WTC11 (cell line): ENCODE measurements at regions not wholly inside any gene's neighbourhood (a gene's known extent, or its start where the extent isn't known, plus 50 kb on each side); places are given as distances from the start of the nearest gene placed in this dataset.

Experiments used
- ATAC-seq: fragments of 200-7000 bp; cut with Tn5 transposase; 2 replicates; pipeline ENCODE4 v1.10.0; 2021; ENCODE audit warnings: mild to moderate bottlenecking, moderate library complexity
- CTCF ChIA-PET: fragments of 300-600 bp; sonication (Branson Sonifier 250); formaldehyde crosslinking; loops from one replicate; lab custom pipeline; 2021; ENCODE audit warnings: antibody characterized with exemption; lab: Charles Lee
- POLR2A ChIA-PET: fragments of 350-600 bp; sonication (Branson Sonifier 250); formaldehyde crosslinking; loops from one replicate; lab custom pipeline; 2021; ENCODE audit warnings: antibody characterized with exemption; lab: Charles Lee
- DNase-seq: peaks from one replicate; pipeline ENCODE4 v3.0.0; 2021; ENCODE audit warnings: low spot score
- H3K27ac Mint-ChIP-seq: 2 replicates; pipeline ENCODE4 v1.8.0; 2021; ENCODE audit warnings: mixed read lengths
- H3K27me3 Mint-ChIP-seq: 2 replicates; pipeline ENCODE4 v1.8.0; 2021; ENCODE audit warnings: low read depth, mild to moderate bottlenecking, moderate library complexity, mixed read lengths
- H3K36me3 Mint-ChIP-seq: 2 replicates; pipeline ENCODE4 v1.8.0; 2021; ENCODE audit warnings: mixed read lengths
- H3K4me1 Mint-ChIP-seq: 2 replicates; pipeline ENCODE4 v1.8.0; 2022; ENCODE audit warnings: mixed read lengths
- H3K4me3 Mint-ChIP-seq: 2 replicates; pipeline ENCODE4 v1.8.0; 2021; ENCODE audit warnings: mild to moderate bottlenecking, moderate library complexity, mixed read lengths
- H3K9me3 Mint-ChIP-seq: 2 replicates; pipeline ENCODE4 v1.8.0; 2021; ENCODE audit warnings: mixed read lengths
- CREM ChIP-seq: sonication (generic); formaldehyde crosslinking; IDR thresholded peaks from 2 replicates; pipeline ENCODE4 v1.8.1; 2022; ENCODE audit warnings: mild to moderate bottlenecking, missing genetic modification reagents, moderate library complexity
- ESRRA ChIP-seq: sonication (generic); formaldehyde crosslinking; IDR thresholded peaks from 2 replicates; pipeline ENCODE4 v1.8.1; 2022; ENCODE audit warnings: mild to moderate bottlenecking, missing genetic modification reagents, borderline replicate concordance
- ETV6 ChIP-seq: sonication (generic); formaldehyde crosslinking; IDR thresholded peaks from 2 replicates; pipeline ENCODE4 v1.8.1; 2022; ENCODE audit warnings: mild to moderate bottlenecking, missing genetic modification reagents
- KAT7 ChIP-seq: sonication (generic); formaldehyde crosslinking; IDR thresholded peaks from 2 replicates; pipeline ENCODE4 v1.8.1; 2023; ENCODE audit warnings: missing genetic modification reagents, mild to moderate bottlenecking, borderline replicate concordance
- RELA ChIP-seq: sonication (generic); formaldehyde crosslinking; IDR thresholded peaks from 2 replicates; pipeline ENCODE4 v1.8.1; 2022; ENCODE audit warnings: missing genetic modification reagents, mild to moderate bottlenecking, borderline replicate concordance
- TCF7 ChIP-seq: sonication (generic); formaldehyde crosslinking; IDR thresholded peaks from 2 replicates; pipeline ENCODE4 v1.8.0; 2022; ENCODE audit warnings: mild to moderate bottlenecking, low read depth, missing genetic modification reagents, moderate library complexity
- TEAD1 ChIP-seq: sonication (generic); formaldehyde crosslinking; IDR thresholded peaks from 2 replicates; pipeline ENCODE4 v1.8.0; 2022; ENCODE audit warnings: mild to moderate bottlenecking, missing genetic modification reagents
- ZNF121 ChIP-seq: sonication (generic); formaldehyde crosslinking; IDR thresholded peaks from 2 replicates; pipeline ENCODE4 v1.8.0; 2023; ENCODE audit warnings: missing genetic modification reagents
- ZNF263 ChIP-seq: sonication (generic); formaldehyde crosslinking; IDR thresholded peaks from 2 replicates; pipeline ENCODE4 v1.8.1; 2022; ENCODE audit warnings: low read depth, mild to moderate bottlenecking, moderate library complexity, missing genetic modification reagents
- ZNF671 ChIP-seq: fragments of 250-450 bp; sonication (Bioruptor Pico); IDR thresholded peaks from 2 replicates; pipeline ENCODE4 v1.8.0; 2021; ENCODE audit warnings: mild to moderate bottlenecking
- TF ChIP-seq, protein P1 (sequence below): fragments of 250-450 bp; sonication (Bioruptor Pico); IDR thresholded peaks from 2 replicates; pipeline ENCODE4 v1.9.0; 2021; ENCODE audit warnings: mild to moderate bottlenecking
- TF ChIP-seq, protein P2 (sequence below): fragments of 250-450 bp; sonication (Bioruptor Pico); IDR thresholded peaks from 2 replicates; pipeline ENCODE4 v2.1.2; 2022; ENCODE audit warnings: mild to moderate bottlenecking, moderate library complexity
- TF ChIP-seq, protein P3 (sequence below): sonication (generic); formaldehyde crosslinking; IDR thresholded peaks from 2 replicates; pipeline ENCODE4 v1.8.1; 2022; ENCODE audit warnings: mild to moderate bottlenecking, missing genetic modification reagents, moderate library complexity, borderline replicate concordance
- TF ChIP-seq, protein P4 (sequence below): sonication (generic); formaldehyde crosslinking; IDR thresholded peaks from 2 replicates; pipeline ENCODE4 v1.8.0; 2022; ENCODE audit warnings: mild to moderate bottlenecking, missing genetic modification reagents
- TF ChIP-seq, protein P5 (sequence below): sonication (generic); formaldehyde crosslinking; IDR thresholded peaks from 2 replicates; pipeline ENCODE4 v1.8.0; 2023; ENCODE audit warnings: missing genetic modification reagents, mild to moderate bottlenecking, borderline replicate concordance
- TF ChIP-seq, protein P6 (sequence below): sonication (generic); formaldehyde crosslinking; IDR thresholded peaks from 2 replicates; pipeline ENCODE4 v1.8.1; 2023; ENCODE audit warnings: mild to moderate bottlenecking, missing genetic modification reagents, borderline replicate concordance

DNA sequence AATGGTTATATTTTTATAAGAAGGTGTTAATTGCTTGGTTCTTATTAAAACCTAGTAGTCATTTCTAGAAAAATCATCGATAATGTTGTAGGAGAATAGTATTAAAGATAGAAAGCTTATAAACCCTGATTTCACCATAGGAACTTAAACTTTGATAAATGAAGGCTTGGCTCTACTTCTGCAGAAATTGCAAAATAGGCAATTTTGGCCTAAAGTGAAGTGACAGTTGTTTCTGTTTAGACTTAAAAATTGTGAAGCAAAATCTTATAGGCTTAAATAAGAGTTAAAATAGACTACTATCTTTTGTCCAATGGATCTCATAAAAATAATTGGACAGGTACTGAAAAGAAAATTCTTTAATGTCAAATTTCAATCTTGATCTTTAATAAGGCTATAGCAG is 321.6 kb upstream of the FZD8 start:
- H3K4me3 Mint-ChIP-seq: no peak overlapping the region
- DNase-seq (no peak), ATAC-seq (no peak)
- POLR2A ChIA-PET: no interaction called here
- H3K27ac Mint-ChIP-seq: no peak overlapping the region
- peaks cover 19% of the 10 kb centered on the region for H3K4me1 Mint-ChIP-seq
- CTCF ChIA-PET: no interaction called here
- TF ChIP-seq ETV6 (CRISPR knock-in tag) (no peak), ZNF671 (CRISPR knock-in tag) (no peak), ESRRA (CRISPR knock-in tag) (no peak), TEAD1 (CRISPR knock-in tag) (no peak), CREM (no peak), ZNF121 (no peak), TCF7 (CRISPR knock-in tag) (no peak), RELA (CRISPR knock-in tag) (no peak), KAT7 (CRISPR knock-in tag) (no peak), ZNF263 (CRISPR knock-in tag) (no peak)
- TF ChIP-seq, protein P1, sequence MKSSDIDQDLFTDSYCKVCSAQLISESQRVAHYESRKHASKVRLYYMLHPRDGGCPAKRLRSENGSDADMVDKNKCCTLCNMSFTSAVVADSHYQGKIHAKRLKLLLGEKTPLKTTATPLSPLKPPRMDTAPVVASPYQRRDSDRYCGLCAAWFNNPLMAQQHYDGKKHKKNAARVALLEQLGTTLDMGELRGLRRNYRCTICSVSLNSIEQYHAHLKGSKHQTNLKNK (CRISPR knock-in tag): no peak
- TF ChIP-seq, protein P2, sequence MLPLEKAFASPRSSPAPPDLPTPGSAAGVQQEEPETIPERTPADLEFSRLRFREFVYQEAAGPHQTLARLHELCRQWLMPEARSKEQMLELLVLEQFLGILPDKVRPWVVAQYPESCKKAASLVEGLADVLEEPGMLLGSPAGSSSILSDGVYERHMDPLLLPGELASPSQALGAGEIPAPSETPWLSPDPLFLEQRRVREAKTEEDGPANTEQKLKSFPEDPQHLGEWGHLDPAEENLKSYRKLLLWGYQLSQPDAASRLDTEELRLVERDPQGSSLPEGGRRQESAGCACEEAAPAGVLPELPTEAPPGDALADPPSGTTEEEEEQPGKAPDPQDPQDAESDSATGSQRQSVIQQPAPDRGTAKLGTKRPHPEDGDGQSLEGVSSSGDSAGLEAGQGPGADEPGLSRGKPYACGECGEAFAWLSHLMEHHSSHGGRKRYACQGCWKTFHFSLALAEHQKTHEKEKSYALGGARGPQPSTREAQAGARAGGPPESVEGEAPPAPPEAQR: no peak
- TF ChIP-seq, protein P3, sequence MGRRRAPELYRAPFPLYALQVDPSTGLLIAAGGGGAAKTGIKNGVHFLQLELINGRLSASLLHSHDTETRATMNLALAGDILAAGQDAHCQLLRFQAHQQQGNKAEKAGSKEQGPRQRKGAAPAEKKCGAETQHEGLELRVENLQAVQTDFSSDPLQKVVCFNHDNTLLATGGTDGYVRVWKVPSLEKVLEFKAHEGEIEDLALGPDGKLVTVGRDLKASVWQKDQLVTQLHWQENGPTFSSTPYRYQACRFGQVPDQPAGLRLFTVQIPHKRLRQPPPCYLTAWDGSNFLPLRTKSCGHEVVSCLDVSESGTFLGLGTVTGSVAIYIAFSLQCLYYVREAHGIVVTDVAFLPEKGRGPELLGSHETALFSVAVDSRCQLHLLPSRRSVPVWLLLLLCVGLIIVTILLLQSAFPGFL (CRISPR knock-in tag): no peak
- TF ChIP-seq, protein P4, sequence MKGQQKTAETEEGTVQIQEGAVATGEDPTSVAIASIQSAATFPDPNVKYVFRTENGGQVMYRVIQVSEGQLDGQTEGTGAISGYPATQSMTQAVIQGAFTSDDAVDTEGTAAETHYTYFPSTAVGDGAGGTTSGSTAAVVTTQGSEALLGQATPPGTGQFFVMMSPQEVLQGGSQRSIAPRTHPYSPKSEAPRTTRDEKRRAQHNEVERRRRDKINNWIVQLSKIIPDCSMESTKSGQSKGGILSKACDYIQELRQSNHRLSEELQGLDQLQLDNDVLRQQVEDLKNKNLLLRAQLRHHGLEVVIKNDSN (CRISPR knock-in tag): no peak
- TF ChIP-seq, protein P5, sequence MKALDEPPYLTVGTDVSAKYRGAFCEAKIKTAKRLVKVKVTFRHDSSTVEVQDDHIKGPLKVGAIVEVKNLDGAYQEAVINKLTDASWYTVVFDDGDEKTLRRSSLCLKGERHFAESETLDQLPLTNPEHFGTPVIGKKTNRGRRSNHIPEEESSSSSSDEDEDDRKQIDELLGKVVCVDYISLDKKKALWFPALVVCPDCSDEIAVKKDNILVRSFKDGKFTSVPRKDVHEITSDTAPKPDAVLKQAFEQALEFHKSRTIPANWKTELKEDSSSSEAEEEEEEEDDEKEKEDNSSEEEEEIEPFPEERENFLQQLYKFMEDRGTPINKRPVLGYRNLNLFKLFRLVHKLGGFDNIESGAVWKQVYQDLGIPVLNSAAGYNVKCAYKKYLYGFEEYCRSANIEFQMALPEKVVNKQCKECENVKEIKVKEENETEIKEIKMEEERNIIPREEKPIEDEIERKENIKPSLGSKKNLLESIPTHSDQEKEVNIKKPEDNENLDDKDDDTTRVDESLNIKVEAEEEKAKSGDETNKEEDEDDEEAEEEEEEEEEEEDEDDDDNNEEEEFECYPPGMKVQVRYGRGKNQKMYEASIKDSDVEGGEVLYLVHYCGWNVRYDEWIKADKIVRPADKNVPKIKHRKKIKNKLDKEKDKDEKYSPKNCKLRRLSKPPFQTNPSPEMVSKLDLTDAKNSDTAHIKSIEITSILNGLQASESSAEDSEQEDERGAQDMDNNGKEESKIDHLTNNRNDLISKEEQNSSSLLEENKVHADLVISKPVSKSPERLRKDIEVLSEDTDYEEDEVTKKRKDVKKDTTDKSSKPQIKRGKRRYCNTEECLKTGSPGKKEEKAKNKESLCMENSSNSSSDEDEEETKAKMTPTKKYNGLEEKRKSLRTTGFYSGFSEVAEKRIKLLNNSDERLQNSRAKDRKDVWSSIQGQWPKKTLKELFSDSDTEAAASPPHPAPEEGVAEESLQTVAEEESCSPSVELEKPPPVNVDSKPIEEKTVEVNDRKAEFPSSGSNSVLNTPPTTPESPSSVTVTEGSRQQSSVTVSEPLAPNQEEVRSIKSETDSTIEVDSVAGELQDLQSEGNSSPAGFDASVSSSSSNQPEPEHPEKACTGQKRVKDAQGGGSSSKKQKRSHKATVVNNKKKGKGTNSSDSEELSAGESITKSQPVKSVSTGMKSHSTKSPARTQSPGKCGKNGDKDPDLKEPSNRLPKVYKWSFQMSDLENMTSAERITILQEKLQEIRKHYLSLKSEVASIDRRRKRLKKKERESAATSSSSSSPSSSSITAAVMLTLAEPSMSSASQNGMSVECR (CRISPR knock-in tag): no peak
- TF ChIP-seq, protein P6, sequence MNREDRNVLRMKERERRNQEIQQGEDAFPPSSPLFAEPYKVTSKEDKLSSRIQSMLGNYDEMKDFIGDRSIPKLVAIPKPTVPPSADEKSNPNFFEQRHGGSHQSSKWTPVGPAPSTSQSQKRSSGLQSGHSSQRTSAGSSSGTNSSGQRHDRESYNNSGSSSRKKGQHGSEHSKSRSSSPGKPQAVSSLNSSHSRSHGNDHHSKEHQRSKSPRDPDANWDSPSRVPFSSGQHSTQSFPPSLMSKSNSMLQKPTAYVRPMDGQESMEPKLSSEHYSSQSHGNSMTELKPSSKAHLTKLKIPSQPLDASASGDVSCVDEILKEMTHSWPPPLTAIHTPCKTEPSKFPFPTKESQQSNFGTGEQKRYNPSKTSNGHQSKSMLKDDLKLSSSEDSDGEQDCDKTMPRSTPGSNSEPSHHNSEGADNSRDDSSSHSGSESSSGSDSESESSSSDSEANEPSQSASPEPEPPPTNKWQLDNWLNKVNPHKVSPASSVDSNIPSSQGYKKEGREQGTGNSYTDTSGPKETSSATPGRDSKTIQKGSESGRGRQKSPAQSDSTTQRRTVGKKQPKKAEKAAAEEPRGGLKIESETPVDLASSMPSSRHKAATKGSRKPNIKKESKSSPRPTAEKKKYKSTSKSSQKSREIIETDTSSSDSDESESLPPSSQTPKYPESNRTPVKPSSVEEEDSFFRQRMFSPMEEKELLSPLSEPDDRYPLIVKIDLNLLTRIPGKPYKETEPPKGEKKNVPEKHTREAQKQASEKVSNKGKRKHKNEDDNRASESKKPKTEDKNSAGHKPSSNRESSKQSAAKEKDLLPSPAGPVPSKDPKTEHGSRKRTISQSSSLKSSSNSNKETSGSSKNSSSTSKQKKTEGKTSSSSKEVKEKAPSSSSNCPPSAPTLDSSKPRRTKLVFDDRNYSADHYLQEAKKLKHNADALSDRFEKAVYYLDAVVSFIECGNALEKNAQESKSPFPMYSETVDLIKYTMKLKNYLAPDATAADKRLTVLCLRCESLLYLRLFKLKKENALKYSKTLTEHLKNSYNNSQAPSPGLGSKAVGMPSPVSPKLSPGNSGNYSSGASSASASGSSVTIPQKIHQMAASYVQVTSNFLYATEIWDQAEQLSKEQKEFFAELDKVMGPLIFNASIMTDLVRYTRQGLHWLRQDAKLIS: no peak
- H3K9me3 Mint-ChIP-seq: 0 out of 2 replicates have a peak, but pooled peaks cover 3% of the 10 kb centered on the region
- H3K27me3 Mint-ChIP-seq: peaks cover 75% of the 10 kb centered on the region
- H3K36me3 Mint-ChIP-seq: no peaks in the 10 kb centered on the region
